Stimulated activated CD8-positive, alpha-beta memory T cell treated with anti-CD3 and anti-CD28 coated beads, Interleukin-7, amount 100 ng/mL, for 48 hours (primary cell): ENCODE measurements at regions not wholly inside any gene's neighbourhood (a gene's known extent, or its start where the extent isn't known, plus 50 kb on each side); places are given as distances from the start of the nearest gene placed in this dataset.
"Not testable (repeated sequence)": the region's sequence is repeated elsewhere in the genome, so short reads cannot be mapped to it uniquely, and the experiment has no call there.

ENCODE experiments used
- DNase-seq, 2 donors: peaks; one replicate each; pipeline ENCODE4 v3.0.0-alpha.2; 2020; ENCODE audit warnings: low read depth in 1 of 2; ENCODE audit errors: extremely low read depth in 1 of 2

DNA sequence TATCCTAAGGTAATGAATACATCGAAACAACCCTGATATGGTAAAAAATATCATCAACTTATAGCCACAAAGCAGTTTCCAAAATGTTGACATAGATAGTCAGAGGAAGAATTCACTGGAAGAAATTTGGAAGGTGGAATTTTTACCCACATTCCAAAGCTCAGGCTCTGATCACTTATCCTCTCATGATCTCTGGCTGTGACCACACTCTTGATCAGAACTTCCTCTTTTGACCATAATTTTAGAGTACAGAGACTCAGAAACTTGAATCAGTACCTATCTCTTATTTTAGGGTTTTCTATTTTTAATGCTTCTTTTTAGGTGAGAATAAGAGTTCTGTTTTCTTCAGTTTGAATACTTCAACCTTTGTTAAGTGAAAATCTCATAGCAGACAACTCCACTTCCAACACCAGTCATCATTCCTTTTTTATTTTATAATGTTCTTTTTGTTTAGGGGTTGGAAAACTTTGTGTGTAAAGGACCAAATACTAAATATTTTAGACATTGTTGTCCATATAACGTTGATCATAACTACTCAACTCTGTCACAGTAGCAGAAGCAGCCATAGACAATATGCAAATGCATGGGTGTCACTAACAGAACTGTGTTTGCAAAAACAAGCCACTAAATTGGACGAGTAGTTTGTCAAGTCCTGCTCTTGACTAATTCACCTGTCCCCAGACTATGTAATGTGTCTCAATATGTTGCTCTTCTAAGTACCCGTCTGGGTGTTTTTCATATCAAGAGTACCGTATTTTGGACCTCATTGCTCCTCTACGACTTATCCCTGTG, 891.6 kb upstream of the CRIM1 start:
- no peak for DNase-seq

DNA sequence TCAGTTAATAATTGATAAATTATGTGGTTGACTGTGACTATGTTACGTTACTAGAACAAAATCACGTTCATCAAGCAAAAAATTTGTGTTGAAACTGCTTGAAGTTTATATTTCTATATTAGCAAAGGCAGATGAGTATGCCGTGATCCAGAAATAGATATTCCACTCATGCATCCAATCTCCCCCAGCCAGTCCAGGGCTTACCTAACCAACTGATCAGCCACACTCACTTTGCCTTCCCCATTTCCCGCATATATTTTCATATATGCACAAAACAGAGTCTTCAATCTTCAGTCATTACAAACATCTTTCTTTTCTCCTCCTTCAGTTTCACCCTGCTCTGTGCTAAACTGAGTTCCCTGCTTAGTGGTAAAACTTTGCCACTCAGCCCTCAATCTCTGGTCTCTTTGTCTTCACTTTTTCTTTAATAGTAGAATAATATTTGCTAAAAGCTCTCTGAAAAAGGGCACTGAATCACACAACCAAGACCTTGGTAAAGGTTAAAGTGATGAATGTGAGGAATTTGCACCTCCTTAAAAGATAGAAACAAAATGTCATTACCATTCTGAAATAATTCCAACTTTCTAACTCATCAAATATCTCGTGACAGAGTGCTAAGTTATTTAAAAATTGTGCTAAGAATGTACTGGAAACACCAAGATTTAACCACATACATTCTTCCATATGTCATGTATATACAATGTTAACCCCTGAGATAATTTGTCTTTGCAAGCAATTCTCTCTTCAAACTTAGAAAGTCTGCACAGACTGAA, 893.2 kb upstream of the CRIM1 start:
- DNase-seq, result no peak

DNA sequence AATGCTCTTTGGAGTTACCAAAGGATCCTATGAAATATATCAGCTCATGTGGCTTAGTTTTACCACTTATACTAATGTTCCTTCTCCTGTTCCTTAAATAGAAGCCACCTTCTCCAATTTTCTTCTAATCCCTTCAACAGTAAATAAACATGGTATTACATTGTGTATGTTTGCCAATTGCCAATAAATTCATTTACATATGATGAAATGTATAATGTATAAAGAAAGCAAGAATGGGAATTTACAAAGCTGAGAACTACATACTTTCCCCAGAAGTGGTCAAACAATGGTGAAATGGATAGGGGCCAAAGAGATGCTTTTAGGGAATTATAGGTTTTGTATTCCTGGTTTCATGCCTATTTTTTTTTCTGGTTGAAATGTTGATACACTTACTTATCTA, 894.2 kb upstream of the CRIM1 start:
- no peak for DNase-seq

DNA sequence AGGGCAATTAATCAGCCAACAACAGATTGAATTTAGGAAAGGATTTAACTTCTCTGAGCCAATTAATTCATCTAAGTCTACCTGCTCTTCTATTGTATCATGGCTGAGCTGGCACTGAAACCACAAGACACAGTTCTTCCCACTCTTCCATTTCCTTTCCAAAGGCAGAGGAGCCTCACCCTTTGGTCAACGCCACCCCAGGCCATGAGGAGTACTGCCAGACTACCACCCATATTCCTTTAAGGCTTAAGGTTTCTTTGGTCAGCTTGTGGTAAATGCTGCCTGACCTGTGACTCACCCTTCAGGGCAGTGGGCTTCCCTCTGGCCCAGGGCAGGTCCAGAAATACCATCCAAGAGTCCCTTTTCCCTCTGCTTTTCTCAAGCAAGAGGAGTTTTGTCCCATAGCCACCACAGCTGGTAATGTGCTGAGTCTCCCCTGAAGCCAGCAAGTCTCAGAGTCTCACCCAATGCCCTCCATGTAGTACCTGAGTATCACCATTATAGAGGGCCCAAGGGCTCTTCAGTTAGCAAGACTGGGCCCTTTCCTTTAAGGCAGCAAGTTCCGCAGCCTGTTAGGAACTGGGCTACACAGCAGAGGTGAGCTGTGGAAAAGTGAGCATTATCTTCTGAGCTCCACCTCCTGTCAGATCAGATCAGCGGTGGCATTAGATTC, 900.5 kb upstream of the CRIM1 start:
- DNase-seq, result no peak

DNA sequence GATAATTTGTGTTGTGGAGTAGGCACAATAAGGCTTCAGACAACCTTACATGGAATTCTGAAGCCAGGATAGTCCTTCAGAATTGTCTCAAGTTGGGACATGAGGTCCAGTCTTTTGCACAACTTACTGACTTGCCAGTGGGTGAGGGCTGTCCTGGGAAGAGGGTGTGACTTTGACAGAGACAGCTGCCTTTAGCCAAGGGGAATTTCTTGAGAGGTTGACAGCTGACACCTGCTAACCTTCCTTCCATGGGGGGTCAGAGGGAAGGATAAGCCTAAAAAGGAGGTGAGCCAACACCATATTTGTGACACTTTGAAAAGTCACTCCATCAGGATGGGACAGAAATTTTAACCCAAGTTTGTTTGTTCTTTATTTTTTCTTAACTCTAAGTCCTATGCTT, 907.8 kb upstream of the CRIM1 start:
- DNase-seq, result no peak

DNA sequence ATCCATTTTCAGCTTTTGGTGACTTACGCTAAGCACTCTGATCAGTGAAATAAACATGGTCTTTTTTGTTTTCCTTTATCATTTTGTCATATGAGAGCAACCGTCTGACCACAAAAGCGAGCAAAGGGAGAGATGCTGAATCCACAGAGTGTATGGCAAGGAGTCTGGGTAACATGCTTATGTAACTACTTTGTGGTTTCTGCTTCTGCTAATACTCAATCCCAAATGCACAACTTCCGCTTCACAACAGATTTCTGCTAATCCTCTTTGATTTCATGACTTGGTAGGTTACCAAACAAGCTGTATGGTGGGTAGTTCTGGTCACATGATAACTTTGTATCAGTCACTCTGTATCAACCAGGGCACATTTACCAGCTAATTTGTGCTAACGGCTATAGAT, 908.4 kb upstream of the CRIM1 start:
- DNase-seq, result no peak

DNA sequence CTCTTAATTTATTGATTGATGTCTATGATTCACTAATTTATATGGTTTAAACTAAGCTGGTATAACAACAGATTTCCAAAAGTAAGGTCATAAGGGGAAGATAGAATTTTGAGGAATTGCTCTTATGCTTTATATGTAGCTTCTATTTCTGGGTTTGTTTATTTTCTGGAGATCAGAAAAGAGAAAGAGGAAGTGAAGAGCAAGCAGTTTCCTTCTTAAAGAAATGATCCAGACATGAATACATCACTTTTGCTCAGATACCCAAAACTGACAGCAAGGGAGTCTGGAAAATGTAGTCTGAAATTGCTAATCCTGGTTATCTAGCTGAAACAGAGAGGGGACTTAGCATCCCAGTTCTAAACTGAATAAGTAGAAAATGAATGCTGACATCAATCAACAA, 912.5 kb upstream of the CRIM1 start:
- no peak for DNase-seq

DNA sequence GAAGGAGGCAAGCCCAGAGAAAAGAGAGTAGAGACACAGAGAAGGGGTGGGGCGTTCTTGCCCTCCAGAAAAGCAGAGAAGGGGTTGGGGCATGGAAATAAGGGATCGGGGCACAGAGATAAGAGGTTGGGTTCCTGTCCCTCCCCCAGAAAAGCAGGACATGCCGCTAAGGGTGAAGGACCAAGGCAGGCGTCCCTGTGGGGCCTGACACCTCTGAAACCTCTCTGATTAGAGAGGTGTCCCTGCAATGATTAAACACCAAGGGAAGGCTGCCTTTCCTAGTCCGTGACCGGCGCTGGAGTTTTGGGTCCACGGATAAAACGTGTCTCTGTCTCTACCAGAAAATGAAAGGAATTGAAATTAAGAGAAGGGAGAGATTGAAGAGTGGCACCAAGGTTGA, 914.0 kb upstream of the CRIM1 start:
- not testable (repeated sequence) for DNase-seq

DNA sequence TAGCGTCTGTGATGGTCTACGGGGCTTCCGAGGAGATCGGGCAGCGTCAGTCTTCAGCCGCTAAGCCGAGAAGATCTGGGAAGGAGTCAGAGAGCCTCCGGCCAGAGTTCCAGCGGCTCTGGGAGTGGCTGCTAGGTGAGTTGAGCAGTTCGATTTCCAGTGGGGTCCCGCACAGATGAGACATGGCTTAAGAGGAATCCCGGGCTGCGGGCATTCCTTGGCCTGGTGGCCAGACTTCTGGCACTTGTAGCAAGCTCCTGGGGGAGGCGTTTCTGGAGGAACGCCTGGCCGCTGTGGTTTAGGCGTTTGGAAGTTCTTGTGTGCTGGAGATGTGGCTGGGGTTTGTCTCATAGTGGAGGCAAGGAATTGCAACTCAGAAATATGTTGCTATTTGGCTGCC, 915.3 kb upstream of the CRIM1 start:
- not testable (repeated sequence) for DNase-seq

DNA sequence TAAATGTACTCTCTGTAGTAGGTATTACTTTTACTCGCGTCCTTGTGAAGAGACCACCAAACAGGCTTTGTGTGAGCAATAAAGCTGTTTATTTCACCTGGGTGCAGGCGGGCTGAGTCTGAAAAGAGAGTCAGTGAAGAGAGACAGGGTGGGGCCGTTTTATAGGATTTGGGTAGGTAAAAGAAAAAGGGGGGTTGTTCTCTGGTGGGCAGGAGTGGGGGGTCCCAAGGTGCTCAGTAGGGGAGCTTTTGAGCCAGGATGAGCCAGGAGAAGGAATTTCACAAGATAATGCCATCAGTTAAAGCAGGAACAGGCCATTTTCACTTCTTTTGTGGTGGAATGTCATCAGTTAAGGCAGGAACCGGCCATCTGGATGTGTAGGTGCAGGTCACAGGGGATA, 918.7 kb upstream of the CRIM1 start:
- DNase-seq, result not testable (repeated sequence)

DNA sequence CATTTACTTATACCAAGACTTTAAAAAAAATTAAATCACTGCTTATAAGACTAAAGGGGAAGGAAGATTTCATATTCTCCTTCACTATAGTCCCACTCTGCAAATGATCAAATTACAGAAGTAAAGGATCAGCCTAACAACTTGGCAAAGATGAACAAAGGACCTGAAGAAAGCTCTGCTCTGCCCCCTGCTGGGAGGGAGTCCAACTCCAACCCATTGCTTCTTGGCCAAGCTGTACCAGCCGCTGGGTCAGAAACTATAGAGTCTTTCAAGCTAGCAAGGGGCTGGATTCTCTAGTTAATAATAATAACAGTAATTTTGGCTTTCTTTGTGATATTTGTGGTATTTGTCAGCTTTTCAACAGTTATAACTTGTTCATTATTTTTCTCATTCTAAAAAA, 927.0 kb upstream of the CRIM1 start:
- peak in 1 of 2 donors; percentile 0 for DNase-seq

DNA sequence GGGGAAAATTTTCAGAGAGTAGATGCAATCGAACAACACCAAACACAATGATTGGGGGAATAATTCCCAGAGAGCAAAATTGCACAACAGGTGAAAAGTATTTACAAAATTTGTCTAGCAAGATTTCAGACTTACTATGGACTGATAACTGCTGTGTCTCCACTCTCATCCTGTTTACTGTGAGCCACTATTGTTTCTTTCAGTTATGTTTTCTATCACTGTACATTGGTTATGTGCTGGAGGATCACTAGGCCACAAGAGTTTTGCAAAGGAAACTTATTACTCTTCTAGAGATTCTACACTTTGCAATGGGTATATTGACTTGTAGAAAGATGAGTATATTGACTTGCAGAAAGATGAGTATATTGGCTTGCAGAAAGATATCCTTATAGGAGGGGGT, 934.1 kb upstream of the CRIM1 start:
- no peak for DNase-seq

DNA sequence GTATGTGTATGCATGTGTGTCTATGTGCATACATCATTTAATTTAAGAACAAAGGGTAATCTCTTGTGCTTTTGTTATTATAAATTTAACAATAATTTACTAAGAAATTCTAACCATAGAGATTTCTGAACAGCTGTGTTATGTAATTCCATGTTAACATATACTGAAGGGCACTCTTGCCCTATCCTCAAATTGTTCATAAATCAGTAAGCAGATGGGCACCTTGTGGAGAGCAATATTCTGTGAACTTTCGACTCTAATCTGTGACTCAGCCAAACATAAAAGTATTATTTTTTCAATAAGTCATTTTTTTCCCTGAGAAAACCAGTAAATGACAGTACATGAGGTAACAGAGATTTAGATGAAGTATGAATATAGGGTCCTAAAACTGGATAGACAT, 938.3 kb upstream of the CRIM1 start:
- no peak for DNase-seq

DNA sequence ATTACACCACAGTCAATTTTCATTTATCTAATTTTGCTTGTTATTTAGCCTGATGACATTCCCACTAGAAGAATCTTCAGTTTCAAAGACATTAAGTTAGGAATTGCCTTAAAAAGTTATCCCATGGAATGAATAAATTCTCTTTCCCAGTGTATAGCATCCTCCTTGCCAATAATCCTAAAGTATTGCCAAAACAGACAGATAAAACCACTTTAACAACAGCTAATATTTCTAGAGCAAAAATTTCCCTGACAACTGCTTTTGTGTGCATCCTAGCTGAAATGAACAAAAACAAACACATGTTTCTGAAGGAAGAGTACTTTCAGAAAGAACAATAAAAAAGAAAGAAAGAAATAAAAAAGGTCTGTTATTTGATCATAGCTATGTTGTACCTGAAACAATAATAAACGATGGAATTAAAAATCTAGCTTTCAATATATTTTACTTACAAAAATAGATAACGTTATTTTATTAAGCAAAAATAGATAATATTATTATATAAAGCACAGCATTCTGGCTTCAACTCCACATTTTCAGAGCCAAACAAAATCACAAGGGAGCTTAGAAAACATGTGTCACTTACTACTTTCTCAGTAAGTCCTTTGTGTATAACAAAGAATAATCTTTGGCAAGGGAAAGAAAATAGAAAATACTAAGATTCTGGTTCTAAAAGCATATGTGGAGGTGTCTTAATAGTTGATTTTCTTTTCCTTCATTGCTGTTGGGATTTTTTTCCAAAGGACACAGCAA, 939.0 kb upstream of the CRIM1 start:
- DNase-seq, result no peak

DNA sequence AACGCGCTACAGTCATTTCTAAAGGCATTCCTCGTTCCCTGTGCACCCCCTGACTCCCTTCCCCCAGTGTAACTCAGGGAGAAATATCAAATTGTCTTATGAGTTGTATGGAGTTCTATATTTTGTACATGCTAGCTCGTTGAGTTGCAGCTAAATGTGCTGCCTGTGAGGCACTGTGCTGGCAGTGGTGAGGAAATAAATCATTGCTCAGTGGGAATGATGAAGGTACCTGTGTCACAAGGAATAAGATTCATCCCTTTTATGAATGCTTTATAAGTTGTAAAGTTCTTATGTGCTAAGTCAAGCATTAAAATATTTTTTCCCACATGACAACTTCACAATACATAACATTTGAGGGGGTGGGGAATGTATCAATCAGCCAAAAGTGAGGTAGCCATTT, 939.6 kb upstream of the CRIM1 start:
- no peak for DNase-seq

DNA sequence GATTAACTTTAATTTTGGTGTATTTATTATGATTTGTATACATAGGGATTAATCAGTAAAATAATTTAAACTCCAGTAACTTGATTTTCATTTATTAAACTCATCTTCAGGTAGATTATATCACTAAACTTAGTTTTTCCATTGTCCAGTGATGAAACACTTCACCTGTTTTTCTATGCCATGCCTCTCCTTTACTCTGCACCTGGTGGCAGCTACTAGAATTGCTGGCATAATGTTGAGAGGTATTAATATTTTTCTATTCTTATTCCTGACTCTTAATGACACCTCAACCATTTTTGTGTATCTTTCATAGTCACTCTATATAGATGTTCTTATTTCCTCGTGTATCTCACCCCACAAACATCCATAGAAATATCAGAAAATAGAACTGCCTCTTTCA, 940.3 kb upstream of the CRIM1 start:
- no peak for DNase-seq

DNA sequence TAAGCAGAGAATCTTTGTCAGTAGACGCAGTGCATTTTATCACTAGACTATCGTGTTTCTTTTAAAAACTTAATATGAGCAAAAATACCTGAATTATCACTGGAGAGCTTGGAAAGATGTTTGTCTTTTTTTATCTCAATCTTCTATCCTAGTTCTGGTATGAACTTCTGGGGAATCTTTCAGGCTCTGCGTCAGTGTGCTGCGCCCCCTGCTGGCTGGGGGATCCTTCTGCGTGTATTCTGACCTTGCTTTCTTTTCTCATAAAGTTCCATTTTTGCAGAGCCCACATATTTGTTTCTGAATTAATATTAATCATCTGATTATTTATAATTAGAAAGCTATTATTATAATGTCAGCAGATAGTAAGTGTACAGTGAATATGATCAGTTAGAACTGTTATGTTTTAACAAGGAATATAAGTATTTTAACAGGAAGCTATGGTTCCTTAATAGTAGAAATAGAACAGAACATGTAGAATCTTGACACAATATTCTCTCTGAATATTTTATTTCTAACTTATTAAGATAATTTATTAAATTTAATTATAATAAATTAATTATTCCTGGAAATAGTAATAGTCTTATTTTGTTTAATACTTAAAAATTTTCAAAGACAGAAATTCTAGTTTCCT, 945.0 kb upstream of the CRIM1 start:
- peak in 1 of 2 donors; percentile 13 for DNase-seq

DNA sequence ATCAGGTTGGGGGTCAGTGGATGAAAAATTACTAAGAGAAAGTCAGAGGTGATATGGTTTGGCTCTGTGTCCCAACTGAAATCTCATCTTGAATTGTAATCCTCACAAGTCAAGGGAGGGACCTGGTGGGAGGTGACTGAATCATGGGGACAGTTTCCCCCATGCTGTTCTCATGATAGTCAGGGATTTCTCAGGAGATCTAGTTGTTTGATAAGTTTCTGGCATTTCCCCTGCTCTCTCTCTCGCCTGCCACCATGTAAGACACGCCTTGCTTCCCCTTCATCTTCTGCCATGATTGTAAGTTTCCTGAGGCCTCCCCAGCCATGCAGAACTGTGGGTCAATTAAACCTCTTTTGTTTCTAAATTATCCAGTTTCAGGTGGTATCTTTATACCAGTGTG, 945.8 kb upstream of the CRIM1 start:
- DNase-seq, result no peak

DNA sequence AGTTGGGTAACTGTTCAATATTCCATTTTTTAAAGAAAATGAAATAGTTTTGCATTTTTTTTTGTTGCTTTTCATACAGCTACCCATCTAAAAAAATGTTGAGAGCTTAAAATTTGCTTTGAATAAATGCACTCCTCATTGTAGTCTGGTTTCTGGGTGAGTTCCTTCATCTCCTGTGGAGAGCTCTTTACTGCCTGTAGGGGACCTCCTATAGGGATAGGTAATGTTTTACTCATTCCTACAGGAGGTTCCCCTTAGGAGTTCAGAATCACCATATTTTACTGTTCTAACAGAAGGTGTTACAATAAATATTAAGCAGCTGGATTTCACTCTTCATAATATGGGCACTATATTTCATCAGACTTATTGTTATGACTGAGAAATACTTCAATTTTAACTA, 947.3 kb upstream of the CRIM1 start:
- no peak for DNase-seq

DNA sequence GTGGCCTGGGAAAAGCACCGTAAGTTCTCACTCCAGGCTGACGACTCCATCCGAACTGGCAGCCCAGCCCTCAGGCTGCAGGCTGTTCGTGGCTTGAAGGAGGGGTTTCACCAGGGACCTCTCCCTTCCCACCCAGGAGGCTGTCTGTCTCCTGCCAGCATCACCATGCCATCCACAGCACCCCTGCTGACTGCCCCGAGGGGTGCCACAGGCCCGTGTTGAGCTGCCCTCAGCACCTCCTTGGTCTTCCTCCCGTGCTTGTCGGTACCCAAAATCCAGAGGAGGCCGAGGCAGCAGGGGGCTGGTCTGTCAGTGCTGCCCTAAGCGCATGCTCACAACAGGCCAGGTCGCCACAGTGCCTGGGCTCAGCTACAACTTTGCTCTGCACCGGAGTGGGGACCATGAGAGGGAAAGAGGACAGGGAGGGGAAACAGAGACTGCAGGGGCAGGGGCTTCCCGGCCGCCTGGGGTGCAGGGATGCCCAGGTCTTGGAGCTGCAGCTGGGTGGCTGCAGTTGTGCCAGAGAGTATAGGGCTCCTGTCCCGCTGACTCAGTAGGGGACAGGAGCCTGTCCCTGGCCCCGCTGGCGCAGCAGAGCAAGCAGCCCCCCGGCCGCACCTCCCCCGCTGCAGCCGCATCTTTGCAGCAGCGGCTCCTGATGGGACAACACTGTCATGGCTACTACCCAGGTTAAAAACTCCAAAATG, 963.7 kb upstream of the CRIM1 start:
- no peak for DNase-seq
